Stimulated activated naive CD8-positive, alpha-beta T cell treated with anti-CD3 and anti-CD28 coated beads, Interleukin-15, Interleukin-2, amounts not matched to agents 100 ng/mL and 50 ng/mL, for 24 hours (primary cell): ENCODE measurements at regions not wholly inside any gene's neighbourhood (a gene's known extent, or its start where the extent isn't known, plus 50 kb on each side); places are given as distances from the start of the nearest gene placed in this dataset.

Source experiments
- H3K27ac Mint-ChIP-seq: one replicate; pipeline ENCODE4 v1.8.0; 2021; ENCODE audit warnings: mild to moderate bottlenecking, mixed read lengths
- H3K27me3 Mint-ChIP-seq: one replicate; pipeline ENCODE4 v1.8.0; 2021; ENCODE audit warnings: mixed read lengths
- H3K36me3 Mint-ChIP-seq: one replicate; pipeline ENCODE4 v1.8.0; 2021; ENCODE audit warnings: low read depth, mixed read lengths
- H3K4me1 Mint-ChIP-seq: one replicate; pipeline ENCODE4 v1.8.0; 2021; ENCODE audit warnings: low read depth, mixed read lengths
- H3K4me3 Mint-ChIP-seq: one replicate; pipeline ENCODE4 v1.8.0; 2021; ENCODE audit warnings: mild to moderate bottlenecking, mixed read lengths
- H3K9me3 Mint-ChIP-seq: one replicate; pipeline ENCODE4 v1.8.0; 2021; ENCODE audit warnings: mixed read lengths

- Mint-ChIP-seq H3K9me3 (no peaks in the 10 kb centered on the region), H3K4me1 (peaks cover 89% of the 10 kb centered on the region), H3K27ac (peak overlapping the region; percentile 81), H3K36me3 (no peaks in the 10 kb centered on the region), H3K4me3 (peak overlapping the region; percentile 33), H3K27me3 (no peaks in the 10 kb centered on the region)
These were observed 105.5 kb upstream of the BACH2 start for GRCh38 chr6:90401933-90402830.

- H3K4me3 Mint-ChIP-seq, result peak overlapping the region; percentile 27
- H3K4me1 Mint-ChIP-seq, result peaks cover 92% of the 10 kb centered on the region
- no peaks in the 10 kb centered on the region for H3K9me3 Mint-ChIP-seq
- H3K36me3 Mint-ChIP-seq, result no peaks in the 10 kb centered on the region
- no peaks in the 10 kb centered on the region for H3K27me3 Mint-ChIP-seq
- H3K27ac Mint-ChIP-seq, result peak overlapping the region; percentile 97
These were observed 103.3 kb upstream of the BACH2 start for GRCh38 chr6:90399970-90400369.

DNA sequence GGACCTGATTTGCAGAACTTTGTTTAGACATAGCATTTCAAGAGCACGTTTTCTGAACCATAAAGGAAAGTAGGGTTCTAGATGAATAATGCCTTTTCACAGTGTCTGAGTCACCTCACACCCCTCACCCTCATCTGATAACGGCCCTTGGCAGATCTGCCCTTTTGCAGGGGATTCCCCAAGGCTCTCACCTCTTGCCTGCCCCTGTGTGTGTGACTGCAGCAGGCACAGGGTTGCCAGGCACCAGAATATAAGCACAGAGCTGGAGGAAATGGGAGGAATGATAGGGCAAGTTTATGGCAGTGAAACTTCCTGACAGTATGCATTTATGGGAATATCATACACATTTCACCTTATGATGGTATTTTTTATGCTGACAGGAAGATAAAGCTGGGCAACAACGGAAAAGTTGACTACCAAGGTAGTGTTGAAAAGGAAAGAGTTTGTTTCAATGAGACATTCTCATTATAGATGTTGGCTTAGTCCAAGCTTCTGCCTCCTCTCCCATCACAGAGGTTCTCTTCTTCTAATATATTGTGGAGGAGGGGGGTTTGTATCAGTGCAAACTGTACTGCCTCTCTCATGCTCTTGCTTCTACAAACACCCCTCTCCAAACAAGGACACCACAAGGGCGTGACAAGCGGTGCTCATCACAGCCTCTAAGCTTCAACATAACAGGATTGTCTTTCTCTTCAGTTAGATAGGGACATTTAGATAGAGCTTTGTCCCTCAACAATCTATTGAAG lies 101.5 kb upstream of the BACH2 start:
- H3K9me3 Mint-ChIP-seq, result no peaks in the 10 kb centered on the region
- peak overlapping the region; percentile 72 for H3K4me3 Mint-ChIP-seq
- H3K27ac Mint-ChIP-seq, result peak overlapping the region; percentile 97
- H3K27me3 Mint-ChIP-seq, result no peaks in the 10 kb centered on the region
- H3K4me1 Mint-ChIP-seq, result peaks cover 95% of the 10 kb centered on the region
- no peaks in the 10 kb centered on the region for H3K36me3 Mint-ChIP-seq

DNA sequence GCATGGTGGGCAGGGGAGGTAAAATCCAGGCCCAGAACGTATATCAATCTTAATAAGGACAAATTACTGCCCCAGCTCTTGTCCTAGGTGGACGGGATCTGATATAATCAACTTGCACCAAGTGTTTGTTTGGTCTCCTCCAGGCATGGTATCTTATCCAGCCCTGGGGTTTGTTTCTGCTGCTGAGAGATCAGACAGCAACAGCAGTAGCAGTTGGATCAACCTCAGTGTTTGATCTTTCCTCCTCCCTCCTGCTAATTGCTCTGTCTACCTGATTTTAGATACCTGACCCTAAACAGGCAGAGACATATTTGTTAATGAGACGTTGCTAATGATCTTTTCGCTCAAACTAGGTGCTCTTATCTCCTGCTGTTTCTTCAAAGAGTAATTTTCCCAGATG lies 100.4 kb upstream of the BACH2 start:
- Mint-ChIP-seq H3K4me3 (peak overlapping the region; percentile 56), H3K4me1 (peaks cover 89% of the 10 kb centered on the region), H3K27ac (peak overlapping the region; percentile 97), H3K9me3 (no peaks in the 10 kb centered on the region), H3K36me3 (no peaks in the 10 kb centered on the region), H3K27me3 (no peaks in the 10 kb centered on the region)

DNA sequence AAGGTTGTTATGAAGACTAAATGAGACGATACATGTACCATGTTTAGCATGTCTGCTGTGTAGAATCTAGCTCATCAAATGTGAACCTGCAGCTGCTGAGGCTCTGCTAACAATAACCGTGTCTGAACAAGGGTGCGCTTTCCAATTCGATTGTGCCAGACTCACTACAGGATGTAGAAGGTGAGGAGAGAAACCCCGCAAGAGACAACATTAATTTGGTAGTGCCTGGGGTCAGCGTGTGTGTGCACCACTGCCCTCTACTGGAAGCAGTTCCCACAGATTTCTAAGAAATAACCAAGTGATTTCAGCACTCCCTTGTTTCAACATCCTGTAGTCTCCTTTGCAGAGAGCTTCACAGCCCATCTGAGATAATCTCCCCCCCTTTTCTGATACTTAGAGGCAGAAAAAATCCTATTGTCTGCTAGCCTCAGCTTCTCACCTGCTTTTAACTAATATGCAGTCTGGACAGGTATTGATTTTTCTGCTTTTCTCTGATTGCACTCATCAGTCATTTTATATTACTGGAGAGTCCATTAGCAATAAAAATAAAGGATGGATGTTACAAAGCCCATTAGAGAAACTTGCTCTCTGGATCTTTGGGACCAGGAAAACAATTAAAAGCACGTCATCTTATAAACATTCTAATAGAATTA lies 96.7 kb upstream of the BACH2 start:
- peak overlapping the region; percentile 24 for H3K4me3 Mint-ChIP-seq
- H3K27ac Mint-ChIP-seq, result peak overlapping the region; percentile 85
- no peaks in the 10 kb centered on the region for H3K27me3 Mint-ChIP-seq
- H3K4me1 Mint-ChIP-seq, result peaks cover 78% of the 10 kb centered on the region
- no peaks in the 10 kb centered on the region for H3K9me3 Mint-ChIP-seq
- no peaks in the 10 kb centered on the region for H3K36me3 Mint-ChIP-seq

DNA sequence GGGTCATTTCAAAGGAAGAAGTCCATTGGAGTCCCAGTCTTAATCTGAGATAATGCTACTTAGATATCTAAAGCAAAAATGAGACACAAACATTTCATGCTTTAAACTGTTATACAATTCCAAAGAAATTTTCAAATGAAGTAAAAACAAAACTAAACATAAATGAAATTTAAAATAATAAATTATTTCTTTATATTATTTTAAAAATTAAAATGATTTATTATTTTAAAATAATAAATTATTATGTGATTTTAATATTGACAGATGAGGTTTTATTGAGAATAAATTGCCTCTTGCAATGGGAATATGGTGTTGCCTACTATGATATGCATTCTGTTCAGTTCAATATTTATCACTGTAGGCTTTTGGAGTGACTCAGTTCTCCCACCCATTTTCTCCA lies 93.7 kb upstream of the BACH2 start:
- Mint-ChIP-seq H3K27me3 (no peaks in the 10 kb centered on the region), H3K9me3 (no peaks in the 10 kb centered on the region), H3K4me1 (peaks cover 70% of the 10 kb centered on the region), H3K27ac (no peak overlapping the region), H3K36me3 (no peaks in the 10 kb centered on the region), H3K4me3 (no peak overlapping the region)

- H3K27ac Mint-ChIP-seq, result no peak overlapping the region
- no peaks in the 10 kb centered on the region for H3K36me3 Mint-ChIP-seq
- no peak overlapping the region for H3K4me3 Mint-ChIP-seq
- peaks cover 70% of the 10 kb centered on the region for H3K4me1 Mint-ChIP-seq
- no peaks in the 10 kb centered on the region for H3K9me3 Mint-ChIP-seq
- H3K27me3 Mint-ChIP-seq, result no peaks in the 10 kb centered on the region
These were observed 91.8 kb upstream of the BACH2 start for GRCh38 chr6:90388395-90388794.

GRCh38 chr6:90387826-90388225 lies 91.2 kb upstream of the BACH2 start:
- Mint-ChIP-seq H3K4me1 (peaks cover 70% of the 10 kb centered on the region), H3K9me3 (no peaks in the 10 kb centered on the region), H3K36me3 (no peaks in the 10 kb centered on the region), H3K27me3 (no peaks in the 10 kb centered on the region), H3K4me3 (no peak overlapping the region), H3K27ac (no peak overlapping the region)

- Mint-ChIP-seq H3K27ac (no peak overlapping the region), H3K36me3 (no peaks in the 10 kb centered on the region), H3K4me3 (no peak overlapping the region), H3K9me3 (no peaks in the 10 kb centered on the region), H3K4me1 (peaks cover 73% of the 10 kb centered on the region), H3K27me3 (no peaks in the 10 kb centered on the region)
These were observed 90.7 kb upstream of the BACH2 start for GRCh38 chr6:90387383-90387775.

GRCh38 chr6:90386399-90387382 lies 90.0 kb upstream of the BACH2 start:
- no peak overlapping the region for H3K4me3 Mint-ChIP-seq
- no peaks in the 10 kb centered on the region for H3K36me3 Mint-ChIP-seq
- no peaks in the 10 kb centered on the region for H3K27me3 Mint-ChIP-seq
- H3K27ac Mint-ChIP-seq, result no peak overlapping the region
- no peaks in the 10 kb centered on the region for H3K9me3 Mint-ChIP-seq
- peaks cover 78% of the 10 kb centered on the region for H3K4me1 Mint-ChIP-seq

DNA sequence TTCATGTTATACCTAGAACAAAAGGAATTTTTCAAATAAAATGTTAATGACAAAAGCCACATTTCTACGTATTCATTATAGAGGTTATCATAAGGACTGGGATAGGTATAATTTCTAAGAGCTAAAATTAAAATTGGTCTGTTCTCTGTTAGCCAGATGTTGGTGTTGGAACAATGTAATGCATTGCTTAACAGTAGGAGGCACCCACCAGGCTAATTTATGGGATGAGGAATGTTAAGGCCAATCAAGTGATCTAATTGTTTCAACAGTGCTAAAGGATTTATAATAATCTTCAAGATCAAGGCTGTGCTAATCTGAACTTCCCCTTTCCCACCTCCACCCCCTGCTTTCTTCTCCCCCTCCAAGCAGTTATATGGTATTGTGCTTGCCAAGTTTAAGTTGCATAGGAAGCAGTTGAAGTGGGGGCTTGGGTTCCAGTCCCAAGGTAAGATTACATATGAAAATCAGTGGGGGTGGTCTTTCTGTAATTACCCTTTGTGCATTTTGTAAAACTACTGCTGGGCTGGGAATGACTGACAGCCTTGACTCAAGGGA lies 89.2 kb upstream of the BACH2 start:
- no peak overlapping the region for H3K4me3 Mint-ChIP-seq
- H3K27ac Mint-ChIP-seq, result no peak overlapping the region
- H3K27me3 Mint-ChIP-seq, result no peaks in the 10 kb centered on the region
- no peaks in the 10 kb centered on the region for H3K9me3 Mint-ChIP-seq
- peaks cover 80% of the 10 kb centered on the region for H3K4me1 Mint-ChIP-seq
- no peaks in the 10 kb centered on the region for H3K36me3 Mint-ChIP-seq

GRCh38 chr6:90384720-90385119 lies 88.1 kb upstream of the BACH2 start:
- Mint-ChIP-seq H3K27ac (no peak overlapping the region), H3K4me1 (peaks cover 72% of the 10 kb centered on the region), H3K9me3 (no peaks in the 10 kb centered on the region), H3K36me3 (no peaks in the 10 kb centered on the region), H3K4me3 (no peak overlapping the region), H3K27me3 (no peaks in the 10 kb centered on the region)

- peak overlapping the region; percentile 28 for H3K27ac Mint-ChIP-seq
- H3K27me3 Mint-ChIP-seq, result no peaks in the 10 kb centered on the region
- no peaks in the 10 kb centered on the region for H3K9me3 Mint-ChIP-seq
- H3K36me3 Mint-ChIP-seq, result no peaks in the 10 kb centered on the region
- H3K4me3 Mint-ChIP-seq, result peak overlapping the region; percentile 8
- H3K4me1 Mint-ChIP-seq, result peaks cover 58% of the 10 kb centered on the region
These were observed 86.7 kb upstream of the BACH2 start for GRCh38 chr6:90383196-90383822.
